HG03103 (cell line): ENCODE measurements at regions not wholly inside any gene's neighbourhood (a gene's known extent, or its start where the extent isn't known, plus 50 kb on each side); places are given as distances from the start of the nearest gene placed in this dataset.
"Not testable (repeated sequence)": the region's sequence is repeated elsewhere in the genome, so short reads cannot be mapped to it uniquely, and the experiment has no call there.

Experiments
- ATAC-seq: cut with Tn5 transposase; IDR thresholded peaks from one replicate; pipeline ENCODE4 v1.9.1; 2021; ENCODE audit warnings: low read depth; ENCODE audit not compliant: unreplicated experiment

- ATAC-seq = no peak
Observed at GRCh38 chr10:78231939-78232338, 198.3 kb downstream of the RPS24 start.

DNA sequence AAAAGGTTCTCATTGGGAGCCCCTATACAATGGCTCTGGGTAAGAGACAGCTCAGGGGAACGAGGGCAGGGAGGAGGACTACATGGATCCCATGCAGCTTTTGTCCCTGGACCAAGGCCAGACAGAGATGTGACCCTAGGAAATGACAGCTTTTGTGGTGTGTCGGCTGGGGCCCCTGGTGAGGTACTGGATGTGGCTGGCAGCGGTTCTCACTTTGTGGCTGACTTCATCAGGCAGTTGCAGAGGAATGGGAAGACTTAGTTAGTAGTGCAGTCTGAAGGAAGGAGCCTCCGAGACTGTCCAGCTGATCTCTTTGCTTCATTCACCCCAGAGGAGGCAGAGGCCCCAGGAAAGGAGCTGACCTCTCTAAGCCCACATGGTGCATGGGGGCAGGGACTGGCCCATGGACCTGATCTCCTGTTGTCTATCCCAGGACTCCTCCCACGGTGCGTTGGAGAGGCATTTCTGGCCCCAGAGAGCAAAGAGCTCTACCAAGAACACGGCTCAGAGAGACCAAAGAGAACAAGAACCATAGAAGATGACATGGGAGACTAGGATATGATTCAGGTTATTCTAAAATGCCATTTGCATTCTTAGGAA lies 202.9 kb downstream of the RPS24 start:
- ATAC-seq = no peak

GRCh38 chr10:78237951-78238350 lies 204.3 kb downstream of the RPS24 start:
- ATAC-seq = not testable (repeated sequence)

- ATAC-seq = no peak
Observed at GRCh38 chr10:78247266-78247665, 213.6 kb downstream of the RPS24 start.

DNA sequence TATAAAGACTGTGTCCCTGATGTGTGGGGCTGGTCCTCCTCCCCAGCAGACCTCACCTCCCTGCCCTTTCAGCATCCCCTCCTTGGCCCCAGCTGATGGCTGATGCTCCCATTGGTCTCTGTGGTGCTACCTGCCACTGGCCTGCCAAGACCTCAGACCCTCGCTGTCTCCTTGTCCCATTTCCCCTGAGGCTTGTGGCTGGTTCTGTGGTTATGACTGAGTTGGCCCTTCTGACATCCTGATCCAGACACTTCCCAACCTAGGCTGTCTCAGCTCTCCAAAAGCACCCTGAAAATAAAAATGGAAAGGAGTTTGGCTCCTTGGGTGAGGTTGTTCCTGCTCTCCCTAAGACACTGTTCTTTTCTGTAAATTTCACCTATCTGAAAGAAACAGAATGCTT lies 214.2 kb downstream of the RPS24 start:
- ATAC-seq = no peak

- ATAC-seq = no peak
Observed at GRCh38 chr10:78248651-78249464, 215.2 kb downstream of the RPS24 start.

DNA sequence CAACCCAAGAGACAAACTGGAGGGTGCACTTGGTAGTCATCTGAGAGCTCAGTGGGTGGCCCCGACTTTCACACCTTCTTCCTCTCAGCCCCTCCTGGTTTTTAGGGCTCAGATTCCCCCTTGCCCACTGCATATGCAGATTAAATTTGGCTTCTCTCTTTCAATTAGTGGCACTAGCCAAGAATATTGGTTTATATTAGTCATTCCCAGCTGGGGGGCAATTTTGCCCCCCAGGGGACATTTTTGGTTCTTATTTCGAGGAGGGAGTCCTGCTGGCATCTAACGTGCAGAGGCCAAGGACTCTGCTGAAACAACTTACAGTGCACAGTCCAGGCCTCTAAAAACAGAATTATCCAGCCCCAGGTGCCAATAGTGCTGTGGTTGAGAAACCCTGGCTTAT lies 216.0 kb downstream of the RPS24 start:
- ATAC-seq = no peak

DNA sequence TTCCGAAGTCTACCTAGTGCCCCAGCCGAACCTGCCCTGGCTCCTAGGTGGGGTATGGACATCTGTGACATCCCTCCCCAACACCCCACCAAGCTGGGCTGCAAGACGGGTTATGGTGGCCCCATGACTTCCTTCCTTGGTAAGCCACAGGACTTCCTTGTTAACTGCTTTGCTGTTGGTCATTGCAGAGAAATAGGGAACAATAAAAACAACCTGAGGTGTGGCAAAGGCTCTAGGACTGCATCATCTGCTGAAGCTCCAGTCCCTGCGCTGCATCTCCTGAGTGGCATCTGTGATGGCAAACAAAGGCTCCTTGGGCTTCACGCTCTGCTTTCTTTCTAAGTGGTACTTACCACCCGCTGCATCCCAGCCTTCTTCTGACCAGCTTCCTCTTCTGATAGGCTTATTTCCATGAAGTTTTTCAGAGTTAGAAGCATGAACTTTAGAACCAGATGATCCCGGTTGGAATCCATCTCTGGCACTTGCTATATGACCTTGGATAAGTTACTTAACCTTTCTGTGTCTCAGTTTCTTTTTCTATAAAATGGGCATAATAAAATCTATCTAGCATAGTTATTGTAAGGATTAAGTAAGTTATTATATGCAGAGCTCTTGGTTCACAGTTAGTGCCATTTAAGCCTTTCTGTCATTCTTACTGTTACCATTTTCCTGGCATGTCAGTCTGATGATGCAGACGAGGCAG lies 216.8 kb downstream of the RPS24 start:
- ATAC-seq = no peak

GRCh38 chr10:78251016-78251385 lies 217.3 kb downstream of the RPS24 start:
- no peak for ATAC-seq

GRCh38 chr10:78252286-78252685 lies 218.6 kb downstream of the RPS24 start:
- no peak for ATAC-seq

GRCh38 chr10:78253063-78253853 lies 219.6 kb downstream of the RPS24 start:
- no peak for ATAC-seq

DNA sequence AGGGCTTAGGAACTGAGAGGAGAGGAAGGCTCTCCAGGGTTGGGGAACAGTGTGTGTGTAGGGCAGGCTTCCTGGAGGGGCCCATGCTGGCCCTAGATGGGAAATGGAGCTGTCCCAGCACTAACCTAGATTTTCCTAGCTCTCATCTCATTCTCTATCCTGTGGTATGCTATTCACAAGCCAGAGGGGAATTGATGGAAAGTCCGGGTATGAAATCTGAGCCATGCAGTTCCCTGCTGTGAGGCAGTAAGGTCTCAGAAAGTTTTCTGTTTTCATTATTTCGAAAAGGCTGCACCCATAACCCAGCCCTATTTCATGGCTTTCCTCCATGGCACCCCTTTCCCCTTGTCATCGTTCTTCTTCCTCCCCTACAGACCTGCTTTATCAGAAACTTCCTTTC lies 220.3 kb downstream of the RPS24 start:
- no peak for ATAC-seq

- ATAC-seq = no peak
Observed at GRCh38 chr10:78255214-78255613, 221.6 kb downstream of the RPS24 start.

GRCh38 chr10:78255796-78256638 lies 222.4 kb downstream of the RPS24 start:
- no peak for ATAC-seq

DNA sequence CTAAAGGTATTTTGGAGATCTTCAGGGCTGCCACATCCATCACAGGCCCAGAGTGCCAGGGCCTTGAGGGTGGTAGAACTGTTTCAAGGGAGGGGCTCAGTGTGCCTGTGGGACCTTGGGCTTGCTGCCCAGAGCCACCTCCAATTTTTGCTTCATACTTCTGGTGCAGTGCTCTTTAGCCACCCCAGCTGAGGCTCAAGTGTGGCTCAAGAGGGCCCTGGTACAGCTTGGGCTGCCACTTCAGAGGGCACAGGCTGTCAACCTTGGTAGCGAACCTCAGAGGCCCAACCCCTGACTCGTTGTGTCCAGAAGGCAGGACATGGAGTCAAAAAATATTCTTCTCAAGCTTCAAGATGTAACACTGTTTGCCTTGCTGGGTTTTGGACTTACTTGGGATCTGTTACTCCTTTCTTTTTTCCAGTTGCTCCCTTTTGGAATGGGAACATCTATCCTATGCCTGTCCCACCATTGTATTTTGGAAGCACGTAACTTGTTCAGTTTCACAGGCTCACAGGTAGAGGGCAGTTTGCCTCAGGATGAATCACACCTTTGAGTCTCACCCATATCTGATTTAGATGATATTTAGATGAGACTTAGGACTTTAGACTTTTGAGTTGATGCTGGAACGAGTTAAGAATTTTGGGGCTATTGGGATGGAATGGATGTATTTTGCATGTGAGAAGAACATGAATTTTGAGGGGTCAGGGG lies 224.8 kb downstream of the RPS24 start:
- no peak for ATAC-seq

GRCh38 chr10:78259391-78259790 lies 225.7 kb downstream of the RPS24 start:
- ATAC-seq = no peak

DNA sequence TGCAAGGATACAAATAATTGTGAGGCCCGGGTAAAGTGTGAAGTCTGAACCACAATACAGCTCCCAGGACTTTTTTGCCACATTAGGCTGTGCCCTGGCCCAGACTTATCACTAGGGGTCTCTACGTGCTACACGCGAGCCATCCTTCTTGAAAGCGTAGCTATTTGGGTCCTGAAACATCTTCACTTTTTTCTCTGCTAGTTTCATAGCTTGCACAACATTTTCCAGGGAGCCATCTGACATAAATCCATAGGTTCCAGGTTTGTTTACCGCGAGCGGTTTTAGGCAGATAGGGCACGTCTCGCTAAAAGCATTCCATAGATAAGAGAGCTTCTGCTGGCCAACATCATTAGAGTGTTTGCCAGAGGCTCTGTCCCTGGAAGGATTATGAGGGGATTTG lies 226.5 kb downstream of the RPS24 start:
- no peak for ATAC-seq

- ATAC-seq = no peak
Observed at GRCh38 chr10:78260680-78261079, 227.0 kb downstream of the RPS24 start.

DNA sequence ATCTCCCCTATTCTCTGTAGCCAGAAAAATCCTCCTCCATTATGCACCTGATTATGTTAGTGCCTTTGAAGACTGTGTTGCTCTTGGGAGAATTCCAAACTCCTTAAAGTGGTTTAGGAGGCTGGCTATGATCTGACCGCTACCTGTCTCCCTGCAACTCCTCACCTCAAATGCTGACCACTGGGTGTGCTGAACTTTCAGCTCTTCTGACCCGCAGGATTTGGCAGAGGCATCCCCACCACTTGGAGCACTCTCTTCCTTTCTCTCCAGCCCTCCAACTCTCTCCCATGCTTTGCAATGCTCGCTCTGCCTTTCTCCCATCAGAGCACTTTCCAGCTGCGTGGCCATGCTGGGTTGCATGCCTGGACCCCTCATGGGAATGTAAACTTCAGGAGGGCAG lies 227.6 kb downstream of the RPS24 start:
- no peak for ATAC-seq
